A549 (cell line): ENCODE measurements at regions not wholly inside any gene's neighbourhood (a gene's known extent, or its start where the extent isn't known, plus 50 kb on each side); places are given as distances from the start of the nearest gene placed in this dataset.

Experiments
- BHLHE40 ChIP-seq: IDR thresholded peaks from 2 replicates; pipeline ENCODE4 v1.6.1; 2012; ENCODE audit warnings: low read depth, low read length, inconsistent platforms
- CHD2 ChIP-seq: fragments of 150-350 bp; IDR thresholded peaks from 2 replicates; pipeline ENCODE4 v1.6.1; 2014; ENCODE audit warnings: low read length; ENCODE audit not compliant: partially characterized antibody
- CTCF ChIP-seq: fragments of >200 bp; sonication (Bioruptor Twin); formaldehyde crosslinking; IDR thresholded peaks from 3 replicates; pipeline ENCODE4 v1.5.1; 2016
- EP300 ChIP-seq, 2 experiments: fragments of >200 bp; sonication (Bioruptor Twin); formaldehyde crosslinking; IDR thresholded peaks; 2 replicates in 1 of 2; 3 replicates in 1 of 2; pipeline ENCODE4 v1.6.1; 2016 to 2017
- HOXA7 ChIP-seq: fragments of 250-450 bp; sonication (Bioruptor Pico); IDR thresholded peaks from 2 replicates; pipeline ENCODE4 v1.5.0; 2020; ENCODE audit warnings: mild to moderate bottlenecking, moderate library complexity
- HOXB13 ChIP-seq: fragments of 250-450 bp; sonication (Bioruptor Pico); IDR thresholded peaks from 2 replicates; pipeline ENCODE4 v1.5.0; 2020; ENCODE audit warnings: low read depth, mild to moderate bottlenecking, moderate library complexity
- POLR2A ChIP-seq: IDR thresholded peaks from 2 replicates; pipeline ENCODE4 v1.6.1; 2012; ENCODE audit warnings: mild to moderate bottlenecking, low read length
- REST ChIP-seq: fragments of 200-600 bp; sonication (generic); IDR thresholded peaks from 2 replicates; pipeline ENCODE4 v1.6.1; 2016; ENCODE audit warnings: antibody characterized with exemption, mild to moderate bottlenecking, moderate library complexity
- RFX5 ChIP-seq: fragments of 450-650 bp; IDR thresholded peaks from 2 replicates; pipeline ENCODE4 v1.7.1; 2014; ENCODE audit warnings: antibody characterized with exemption, mild to moderate bottlenecking, moderate library complexity
- TP53 ChIP-seq: fragments of 250-450 bp; sonication (Bioruptor Pico); IDR thresholded peaks from 2 replicates; pipeline ENCODE4 v1.5.0; 2021; ENCODE audit warnings: mild to moderate bottlenecking, moderate library complexity

GRCh38 chr5:31062902-31063580 is 130.4 kb upstream of the CDH6 start:
- TF ChIP-seq CTCF (no peak), BHLHE40 (no peak), POLR2A (no peak), CHD2 (no peak), REST (no peak), HOXA7 (CRISPR knock-in tag) (no peak), HOXB13 (CRISPR knock-in tag) (no peak), RFX5 (no peak), EP300 (IDR thresholded peaks at IDR 0.05) (no peak), TP53 (CRISPR knock-in tag) (no peak)
